Keratinocyte (primary cell): ENCODE measurements at regions not wholly inside any gene's neighbourhood (a gene's known extent, or its start where the extent isn't known, plus 50 kb on each side); places are given as distances from the start of the nearest gene placed in this dataset.

Experiments
- DNase-seq: peaks from one replicate; pipeline ENCODE4 v3.0.0-alpha.2; 2011; ENCODE audit warnings: low read depth, missing footprints, low spot score
- FAIRE-seq: peaks from 2 replicates; lab custom pipeline; 2011; peaks lifted over from hg19 to GRCh38; lab: Jason Lieb, UNC
- H2AFZ ChIP-seq: 2 replicates; pipeline ENCODE4 v1.6.0; 2012; ENCODE audit warnings: low read length, control low read depth, inconsistent platforms; ENCODE audit not compliant: control insufficient read depth
- H3K27ac ChIP-seq: 2 replicates; pipeline ENCODE4 v1.5.1; 2011; ENCODE audit warnings: low read length; ENCODE audit not compliant: control insufficient read depth, insufficient read depth
- H3K27me3 ChIP-seq: 3 replicates; pipeline ENCODE4 v1.6.0; 2011; ENCODE audit warnings: low read length; ENCODE audit not compliant: control insufficient read depth, insufficient read depth; ENCODE audit errors: extremely low read depth
- H3K36me3 ChIP-seq, 2 experiments: 2 replicates in 1 of 2; 3 replicates in 1 of 2; pipeline ENCODE4 v1.5.1; 2011; ENCODE audit warnings: low read length in 2 of 2, mild to moderate bottlenecking in 1 of 2; ENCODE audit not compliant: control insufficient read depth in 2 of 2, insufficient read depth in 2 of 2; ENCODE audit errors: extremely low read depth in 1 of 2
- H3K4me1 ChIP-seq: 3 replicates; pipeline ENCODE4 v1.5.1; 2011; ENCODE audit warnings: low read length; ENCODE audit not compliant: control insufficient read depth, insufficient read depth; ENCODE audit errors: extremely low read depth
- H3K4me2 ChIP-seq: 3 replicates; pipeline ENCODE4 v1.6.0; 2011; ENCODE audit warnings: low read depth, low read length; ENCODE audit not compliant: control insufficient read depth, insufficient read depth; ENCODE audit errors: extremely low read depth
- H3K4me3 ChIP-seq, 3 experiments: fragments of 200-600 bp in 1 of 3; sonication (generic) in 1 of 3; 2 replicates in 2 of 3; 3 replicates in 1 of 3; pipeline ENCODE4 v1.5.1; 2011 to 2016; ENCODE audit warnings: low read length in 3 of 3, mild to moderate bottlenecking in 3 of 3, control low read depth in 2 of 3, inconsistent platforms in 1 of 3, low read depth in 1 of 3, mixed read lengths in 1 of 3, mixed run types in 1 of 3, moderate library complexity in 1 of 3; ENCODE audit not compliant: control insufficient read depth in 2 of 3, insufficient read depth in 2 of 3; ENCODE audit errors: extremely low read depth in 1 of 3
- H3K79me2 ChIP-seq: 2 replicates; pipeline ENCODE4 v1.6.0; 2012; ENCODE audit warnings: low read length; ENCODE audit not compliant: control insufficient read depth, insufficient read depth
- H3K9ac ChIP-seq: 3 replicates; pipeline ENCODE4 v1.6.0; 2011; ENCODE audit warnings: low read length; ENCODE audit not compliant: control insufficient read depth, insufficient read depth; ENCODE audit errors: extremely low read depth
- H3K9me1 ChIP-seq: 3 replicates; pipeline ENCODE4 v1.6.0; 2011; ENCODE audit warnings: low read length; ENCODE audit not compliant: control insufficient read depth, insufficient read depth; ENCODE audit errors: extremely low read depth
- H3K9me3 ChIP-seq: 2 replicates; pipeline ENCODE4 v1.5.1; 2012; ENCODE audit warnings: low read depth, low read length; ENCODE audit not compliant: control insufficient read depth
- H4K20me1 ChIP-seq: 3 replicates; pipeline ENCODE4 v1.6.0; 2011; ENCODE audit warnings: low read length; ENCODE audit not compliant: control insufficient read depth, insufficient read depth; ENCODE audit errors: extremely low read depth
- EZH2 ChIP-seq: IDR thresholded peaks from one replicate; pipeline ENCODE4 v1.6.1; 2012; ENCODE audit warnings: inconsistent platforms, mild to moderate bottlenecking, low read length, moderate library complexity
- dilution Hi-C: fragments of 300-500 bp; cut with MboI; formaldehyde crosslinking; loops from one replicate; pipeline ENCODE4 v1.7.0; 2020; ENCODE audit warnings: low sequenced_read_pairs; ENCODE audit not compliant: extremely low pct_ligation_motif_present
- TF ChIP-seq, protein P1 (sequence below), 3 experiments: IDR thresholded peaks in 1 of 3; conservative IDR thresholded peaks in 1 of 3; optimal IDR thresholded peaks in 1 of 3; 2 replicates in 2 of 3; 3 replicates in 1 of 3; pipeline versions ENCODE3 to v1.5.1; 2011; ENCODE audit warnings: low read length in 3 of 3, mild to moderate bottlenecking in 3 of 3, moderate library complexity in 2 of 3, control low read depth in 1 of 3, inconsistent platforms in 1 of 3; ENCODE audit not compliant: insufficient read depth in 2 of 3; ENCODE audit errors: extremely low read depth in 1 of 3

GRCh38 chr11:39255648-39256047, 2203.8 kb downstream of the LRRC4C start:
- Histone ChIP-seq H3K9me3 (no peaks in the 10 kb centered on the region), H3K9ac (no peak overlapping the region), H3K27ac (no peak overlapping the region), H3K4me3 (no peak overlapping the region), H3K79me2 (no peaks in the 10 kb centered on the region), H4K20me1 (no peaks in the 10 kb centered on the region), H3K27me3 (no peaks in the 10 kb centered on the region), H3K9me1 (no peaks in the 10 kb centered on the region), H3K4me1 (no peaks in the 10 kb centered on the region), H3K4me2 (no peak overlapping the region), H3K36me3 (no peaks in the 10 kb centered on the region), H2AFZ (no peak overlapping the region)
- TF ChIP-seq, protein P1, sequence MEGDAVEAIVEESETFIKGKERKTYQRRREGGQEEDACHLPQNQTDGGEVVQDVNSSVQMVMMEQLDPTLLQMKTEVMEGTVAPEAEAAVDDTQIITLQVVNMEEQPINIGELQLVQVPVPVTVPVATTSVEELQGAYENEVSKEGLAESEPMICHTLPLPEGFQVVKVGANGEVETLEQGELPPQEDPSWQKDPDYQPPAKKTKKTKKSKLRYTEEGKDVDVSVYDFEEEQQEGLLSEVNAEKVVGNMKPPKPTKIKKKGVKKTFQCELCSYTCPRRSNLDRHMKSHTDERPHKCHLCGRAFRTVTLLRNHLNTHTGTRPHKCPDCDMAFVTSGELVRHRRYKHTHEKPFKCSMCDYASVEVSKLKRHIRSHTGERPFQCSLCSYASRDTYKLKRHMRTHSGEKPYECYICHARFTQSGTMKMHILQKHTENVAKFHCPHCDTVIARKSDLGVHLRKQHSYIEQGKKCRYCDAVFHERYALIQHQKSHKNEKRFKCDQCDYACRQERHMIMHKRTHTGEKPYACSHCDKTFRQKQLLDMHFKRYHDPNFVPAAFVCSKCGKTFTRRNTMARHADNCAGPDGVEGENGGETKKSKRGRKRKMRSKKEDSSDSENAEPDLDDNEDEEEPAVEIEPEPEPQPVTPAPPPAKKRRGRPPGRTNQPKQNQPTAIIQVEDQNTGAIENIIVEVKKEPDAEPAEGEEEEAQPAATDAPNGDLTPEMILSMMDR (optimal IDR thresholded peaks at IDR 0.05 in 1 of 3, IDR thresholded peaks at IDR 0.05 in 1 of 3, conservative IDR thresholded peaks at IDR 0.05 in 1 of 3; ENCODE audit: extremely low read depth in 1 of 3, insufficient read depth in 2 of 3, low read length in 3 of 3), result no peak
- no peak for TF ChIP-seq EZH2
- DNase-seq, result no peak
- dilution Hi-C loops, result no loop called here
- no peak for FAIRE-seq

DNA sequence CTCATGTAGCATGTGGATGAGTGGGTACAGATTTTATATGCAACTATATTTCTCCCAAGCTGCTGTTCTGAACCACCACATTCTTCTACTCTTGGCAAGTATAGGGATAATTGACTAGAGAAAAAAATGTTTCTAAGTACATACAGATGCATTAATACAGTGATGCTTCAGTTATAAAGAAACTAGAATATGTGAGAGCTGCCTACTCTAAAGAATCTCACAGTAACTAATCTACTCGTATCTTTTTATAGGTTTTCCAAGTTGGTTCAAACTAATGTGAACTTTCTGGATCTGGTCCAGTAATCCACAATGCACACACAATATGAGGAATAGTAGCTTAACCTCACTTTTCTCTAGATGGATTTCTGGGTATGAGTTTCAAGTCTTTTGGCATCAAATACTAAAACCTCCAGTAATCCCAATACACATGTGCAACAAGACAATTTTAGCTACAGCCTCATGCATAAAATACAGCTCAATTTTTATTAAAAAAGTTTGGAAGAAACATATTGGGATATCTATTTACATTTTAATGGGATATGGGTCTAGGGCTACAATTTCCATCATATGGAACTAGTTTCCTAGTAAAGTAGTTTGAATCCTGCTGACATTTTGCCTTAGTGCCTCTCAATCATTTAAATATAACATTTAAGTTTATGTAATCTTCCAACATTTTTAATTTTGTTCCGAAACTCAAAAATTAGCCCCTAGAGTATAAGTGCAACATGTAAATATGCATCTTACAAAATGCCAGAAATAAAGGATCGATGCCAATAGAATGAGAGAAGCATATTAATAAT, 2209.7 kb downstream of the LRRC4C start:
- Histone ChIP-seq H3K27ac (no peak overlapping the region), H3K9me3 (peaks cover 2% of the 10 kb centered on the region), H3K79me2 (no peaks in the 10 kb centered on the region), H3K4me3 (no peak overlapping the region), H3K9me1 (no peaks in the 10 kb centered on the region), H3K4me2 (no peak overlapping the region), H4K20me1 (no peaks in the 10 kb centered on the region), H2AFZ (no peak overlapping the region), H3K4me1 (no peaks in the 10 kb centered on the region), H3K9ac (no peak overlapping the region), H3K36me3 (no peaks in the 10 kb centered on the region), H3K27me3 (no peaks in the 10 kb centered on the region)
- FAIRE-seq (no peak), DNase-seq (no peak)
- no peak for TF ChIP-seq EZH2
- TF ChIP-seq, protein P1 (optimal IDR thresholded peaks at IDR 0.05 in 1 of 3, IDR thresholded peaks at IDR 0.05 in 1 of 3, conservative IDR thresholded peaks at IDR 0.05 in 1 of 3; ENCODE audit: extremely low read depth in 1 of 3, insufficient read depth in 2 of 3, low read length in 3 of 3), result no peak
- dilution Hi-C loops, result no loop called here
